Neutrophil (primary cell): ENCODE measurements at regions not wholly inside any gene's neighbourhood (a gene's known extent, or its start where the extent isn't known, plus 50 kb on each side); places are given as distances from the start of the nearest gene placed in this dataset.

Experiments
- H3K27ac ChIP-seq: fragments of 200-600 bp; sonication (generic); 2 replicates; pipeline ENCODE4 v1.5.1; 2016; ENCODE audit warnings: mild to moderate bottlenecking, moderate library complexity
- H3K27me3 ChIP-seq: fragments of 200-600 bp; sonication (generic); 2 replicates; pipeline ENCODE4 v1.6.0; 2016; ENCODE audit warnings: mild to moderate bottlenecking
- H3K36me3 ChIP-seq: fragments of 200-600 bp; sonication (generic); 2 replicates; pipeline ENCODE4 v1.5.1; 2017
- H3K4me1 ChIP-seq, 2 experiments: fragments of 200-600 bp in 1 of 2; sonication (generic) in 1 of 2; 1 replicate in 1 of 2; 2 replicates in 1 of 2; pipeline versions ENCODE4 v1.5.1 to v1.6.1; 2013 to 2016; ENCODE audit warnings: low read depth in 1 of 2, low read length in 1 of 2, mild to moderate bottlenecking in 1 of 2, moderate library complexity in 1 of 2; ENCODE audit not compliant: control insufficient read depth in 1 of 2, insufficient read depth in 1 of 2
- H3K4me3 ChIP-seq, 2 experiments: fragments of 200-600 bp in 1 of 2; sonication (generic) in 1 of 2; 1 replicate in 1 of 2; 2 replicates in 1 of 2; pipeline ENCODE4 v1.5.1; 2013 to 2016; ENCODE audit warnings: low read depth in 1 of 2, low read length in 1 of 2, mild to moderate bottlenecking in 1 of 2, moderate library complexity in 1 of 2
- H3K9me3 ChIP-seq: fragments of 200-600 bp; sonication (generic); 2 replicates; pipeline ENCODE4 v1.5.1; 2016
- TF ChIP-seq, protein P1 (sequence below): fragments of 200-600 bp; sonication (generic); IDR thresholded peaks from 2 replicates; pipeline ENCODE4 v1.5.1; 2016; ENCODE audit warnings: antibody characterized with exemption

- Histone ChIP-seq H3K36me3 (no peaks in the 10 kb centered on the region), H3K4me3 (no peak overlapping the region), H3K27ac (no peak overlapping the region), H3K27me3 (peaks cover 5% of the 10 kb centered on the region), H3K4me1 (no peaks in the 10 kb centered on the region), H3K9me3 (no peaks in the 10 kb centered on the region)
- TF ChIP-seq, protein P1, sequence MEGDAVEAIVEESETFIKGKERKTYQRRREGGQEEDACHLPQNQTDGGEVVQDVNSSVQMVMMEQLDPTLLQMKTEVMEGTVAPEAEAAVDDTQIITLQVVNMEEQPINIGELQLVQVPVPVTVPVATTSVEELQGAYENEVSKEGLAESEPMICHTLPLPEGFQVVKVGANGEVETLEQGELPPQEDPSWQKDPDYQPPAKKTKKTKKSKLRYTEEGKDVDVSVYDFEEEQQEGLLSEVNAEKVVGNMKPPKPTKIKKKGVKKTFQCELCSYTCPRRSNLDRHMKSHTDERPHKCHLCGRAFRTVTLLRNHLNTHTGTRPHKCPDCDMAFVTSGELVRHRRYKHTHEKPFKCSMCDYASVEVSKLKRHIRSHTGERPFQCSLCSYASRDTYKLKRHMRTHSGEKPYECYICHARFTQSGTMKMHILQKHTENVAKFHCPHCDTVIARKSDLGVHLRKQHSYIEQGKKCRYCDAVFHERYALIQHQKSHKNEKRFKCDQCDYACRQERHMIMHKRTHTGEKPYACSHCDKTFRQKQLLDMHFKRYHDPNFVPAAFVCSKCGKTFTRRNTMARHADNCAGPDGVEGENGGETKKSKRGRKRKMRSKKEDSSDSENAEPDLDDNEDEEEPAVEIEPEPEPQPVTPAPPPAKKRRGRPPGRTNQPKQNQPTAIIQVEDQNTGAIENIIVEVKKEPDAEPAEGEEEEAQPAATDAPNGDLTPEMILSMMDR = no peak
Measured at GRCh38 chr7:98724591-98724990, 107.5 kb downstream of the NPTX2 start.

- no peaks in the 10 kb centered on the region for H3K9me3 ChIP-seq
- no peak overlapping the region for H3K4me3 ChIP-seq
- TF ChIP-seq, protein P1 = no peak
- H3K27me3 ChIP-seq = peaks cover 5% of the 10 kb centered on the region
- H3K4me1 ChIP-seq = no peaks in the 10 kb centered on the region
- H3K36me3 ChIP-seq = no peaks in the 10 kb centered on the region
- no peak overlapping the region for H3K27ac ChIP-seq
Measured at GRCh38 chr7:98727146-98727709, 110.1 kb downstream of the NPTX2 start.

GRCh38 chr7:98728555-98728954, 111.5 kb downstream of the NPTX2 start:
- no peaks in the 10 kb centered on the region for H3K9me3 ChIP-seq
- no peaks in the 10 kb centered on the region for H3K36me3 ChIP-seq
- H3K27ac ChIP-seq = no peak overlapping the region
- H3K27me3 ChIP-seq = peaks cover 5% of the 10 kb centered on the region
- H3K4me1 ChIP-seq = no peaks in the 10 kb centered on the region
- no peak overlapping the region for H3K4me3 ChIP-seq
- TF ChIP-seq, protein P1 = no peak

DNA sequence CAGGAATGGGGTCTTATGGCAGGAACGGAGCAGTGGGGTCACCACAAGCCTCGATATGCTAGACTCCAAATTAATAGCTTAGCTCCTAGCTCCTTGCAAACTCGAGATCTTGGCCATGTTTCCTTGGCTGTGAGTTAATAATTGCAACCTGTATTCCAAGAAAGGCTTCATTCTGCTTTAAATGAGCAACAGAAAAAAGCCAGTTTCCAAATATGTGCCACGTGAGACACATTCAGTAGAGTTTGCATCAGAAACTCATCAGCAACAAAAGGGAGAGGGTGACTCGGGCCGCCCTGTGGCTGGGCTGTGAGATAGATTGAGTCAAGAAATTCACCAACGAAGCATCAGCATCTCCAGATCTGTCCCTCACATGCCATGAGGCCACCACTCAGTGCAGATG, 112.0 kb downstream of the NPTX2 start:
- Histone ChIP-seq H3K4me3 (no peak overlapping the region), H3K27ac (no peak overlapping the region), H3K36me3 (no peaks in the 10 kb centered on the region), H3K27me3 (peaks cover 5% of the 10 kb centered on the region), H3K4me1 (no peaks in the 10 kb centered on the region), H3K9me3 (no peaks in the 10 kb centered on the region)
- TF ChIP-seq, protein P1 = no peak

- no peaks in the 10 kb centered on the region for H3K36me3 ChIP-seq
- TF ChIP-seq, protein P1 = no peak
- peaks cover 5% of the 10 kb centered on the region for H3K27me3 ChIP-seq
- no peak overlapping the region for H3K4me3 ChIP-seq
- no peaks in the 10 kb centered on the region for H3K9me3 ChIP-seq
- no peaks in the 10 kb centered on the region for H3K4me1 ChIP-seq
- H3K27ac ChIP-seq = no peak overlapping the region
Measured at GRCh38 chr7:98730326-98730725, 113.2 kb downstream of the NPTX2 start.

DNA sequence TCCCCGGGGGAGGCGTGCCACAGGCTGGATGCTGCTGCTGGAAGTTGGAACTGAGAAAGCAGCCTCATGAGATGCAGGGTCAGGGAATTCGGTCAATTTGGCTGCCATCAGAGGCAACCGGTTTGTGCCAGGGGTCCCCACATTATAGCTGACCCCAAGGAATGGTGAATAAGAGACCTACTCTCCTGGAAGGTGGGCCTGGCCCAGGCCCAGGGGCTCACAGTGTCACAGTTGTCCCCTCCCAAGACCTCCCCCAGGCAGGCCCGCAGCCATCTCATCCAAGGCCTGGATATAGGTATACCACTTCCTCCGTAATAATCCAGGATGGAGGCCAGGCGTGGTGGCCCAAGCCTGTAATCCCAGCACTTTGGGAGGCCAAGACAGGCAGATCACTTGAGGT, 114.6 kb downstream of the NPTX2 start:
- Histone ChIP-seq H3K4me3 (no peak overlapping the region), H3K27me3 (peaks cover 5% of the 10 kb centered on the region), H3K36me3 (no peaks in the 10 kb centered on the region), H3K9me3 (no peaks in the 10 kb centered on the region), H3K4me1 (no peaks in the 10 kb centered on the region), H3K27ac (no peak overlapping the region)
- TF ChIP-seq, protein P1 = no peak
